GM18502 (cell line): ENCODE measurements at regions not wholly inside any gene's neighbourhood (a gene's known extent, or its start where the extent isn't known, plus 50 kb on each side); places are given as distances from the start of the nearest gene placed in this dataset.
A peak's percentile ranks its signal among the peaks of the same experiment; 100 is the strongest.

Experiments used
- ATAC-seq: cut with Tn5 transposase; IDR thresholded peaks from one replicate; pipeline ENCODE4 v1.9.1; 2021; ENCODE audit warnings: mild to moderate bottlenecking; ENCODE audit not compliant: unreplicated experiment, poor library complexity

GRCh38 chr13:104837756-104838155 is 1697.7 kb downstream of the EFNB2 start:
- ATAC-seq, result no peak

- no peak for ATAC-seq
Observed at GRCh38 chr13:104833221-104833620, 1702.2 kb downstream of the EFNB2 start.

- ATAC-seq, result no peak
Observed at GRCh38 chr13:104832231-104832630, 1703.2 kb downstream of the EFNB2 start.

- no peak for ATAC-seq
Observed at GRCh38 chr13:104831831-104832230, 1703.6 kb downstream of the EFNB2 start.

GRCh38 chr13:104823709-104824108 is 1711.8 kb downstream of the EFNB2 start:
- no peak for ATAC-seq

- no peak for ATAC-seq
Observed at GRCh38 chr13:104823071-104823470, 1712.4 kb downstream of the EFNB2 start.

GRCh38 chr13:104817271-104817670 is 1718.2 kb downstream of the EFNB2 start:
- ATAC-seq, result no peak

- no peak for ATAC-seq
Observed at GRCh38 chr13:104816726-104817125, 1718.7 kb downstream of the EFNB2 start.

- ATAC-seq, result no peak
Observed at GRCh38 chr13:104810242-104810641, 1725.2 kb downstream of the EFNB2 start.

- no peak for ATAC-seq
Observed at GRCh38 chr13:104809483-104809882, 1726.0 kb downstream of the EFNB2 start.

GRCh38 chr13:104805346-104805745 is 1730.1 kb downstream of the EFNB2 start:
- no peak for ATAC-seq

- no peak for ATAC-seq
Observed at GRCh38 chr13:104799152-104799551, 1732.9 kb upstream of the SLC10A2 start.

- ATAC-seq, result no peak
Observed at GRCh38 chr13:104798486-104798885, 1732.3 kb upstream of the SLC10A2 start.

- ATAC-seq, result no peak
Observed at GRCh38 chr13:104796581-104796980, 1730.4 kb upstream of the SLC10A2 start.

- ATAC-seq, result no peak
Observed at GRCh38 chr13:104785952-104786351, 1719.7 kb upstream of the SLC10A2 start.

- no peak for ATAC-seq
Observed at GRCh38 chr13:104784891-104785290, 1718.7 kb upstream of the SLC10A2 start.

- ATAC-seq, result no peak
Observed at GRCh38 chr13:104782741-104783140, 1716.5 kb upstream of the SLC10A2 start.

GRCh38 chr13:104779311-104779993 is 1713.2 kb upstream of the SLC10A2 start:
- ATAC-seq, result no peak

GRCh38 chr13:104773775-104774174 is 1707.6 kb upstream of the SLC10A2 start:
- ATAC-seq, result peak; percentile 78

- no peak for ATAC-seq
Observed at GRCh38 chr13:104769545-104769944, 1703.3 kb upstream of the SLC10A2 start.

GRCh38 chr13:104766319-104766718 is 1700.1 kb upstream of the SLC10A2 start:
- no peak for ATAC-seq

GRCh38 chr13:104764600-104764999 is 1698.4 kb upstream of the SLC10A2 start:
- ATAC-seq, result no peak

- ATAC-seq, result no peak
Observed at GRCh38 chr13:104759069-104759468, 1692.9 kb upstream of the SLC10A2 start.
